OCI-LY7 (cell line): ENCODE measurements at regions not wholly inside any gene's neighbourhood (a gene's known extent, or its start where the extent isn't known, plus 50 kb on each side); places are given as distances from the start of the nearest gene placed in this dataset.

Experiments
- EZH2phosphoT487 ChIP-seq: fragments of 200-600 bp; sonication (generic); IDR thresholded peaks from 2 replicates; pipeline ENCODE4 v1.6.1; 2018; ENCODE audit warnings: low read depth, borderline replicate concordance, mild to moderate bottlenecking, mixed run types, antibody characterized with exemption, low read length, moderate library complexity, mixed read lengths
- TF ChIP-seq, protein P1 (sequence below): fragments of 200-600 bp; sonication (generic); conservative IDR thresholded peaks from 2 replicates; pipeline ENCODE4 v1.5.1; 2014; ENCODE audit warnings: mild to moderate bottlenecking, antibody characterized with exemption, low read length, moderate library complexity, mixed read lengths

DNA sequence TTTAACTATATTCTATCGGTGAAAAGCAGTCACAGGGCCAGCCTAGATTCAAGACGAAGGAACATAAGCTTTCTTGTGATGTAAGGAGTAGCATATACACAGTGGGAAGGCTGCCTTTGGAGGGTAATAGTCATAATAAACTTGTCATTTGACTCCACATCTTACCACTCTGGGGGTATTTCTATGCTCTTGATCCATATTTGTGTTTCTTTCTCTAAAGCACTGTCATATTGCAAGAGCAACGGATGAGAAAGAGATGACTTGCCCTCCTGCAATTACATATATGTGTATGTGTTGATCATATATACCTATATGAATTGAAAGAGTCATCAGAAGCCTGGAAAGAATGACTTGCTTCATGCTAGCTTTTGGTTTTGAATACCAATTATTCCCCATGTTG, 225.4 kb upstream of the HS3ST3A1 start:
- TF ChIP-seq, protein P1, sequence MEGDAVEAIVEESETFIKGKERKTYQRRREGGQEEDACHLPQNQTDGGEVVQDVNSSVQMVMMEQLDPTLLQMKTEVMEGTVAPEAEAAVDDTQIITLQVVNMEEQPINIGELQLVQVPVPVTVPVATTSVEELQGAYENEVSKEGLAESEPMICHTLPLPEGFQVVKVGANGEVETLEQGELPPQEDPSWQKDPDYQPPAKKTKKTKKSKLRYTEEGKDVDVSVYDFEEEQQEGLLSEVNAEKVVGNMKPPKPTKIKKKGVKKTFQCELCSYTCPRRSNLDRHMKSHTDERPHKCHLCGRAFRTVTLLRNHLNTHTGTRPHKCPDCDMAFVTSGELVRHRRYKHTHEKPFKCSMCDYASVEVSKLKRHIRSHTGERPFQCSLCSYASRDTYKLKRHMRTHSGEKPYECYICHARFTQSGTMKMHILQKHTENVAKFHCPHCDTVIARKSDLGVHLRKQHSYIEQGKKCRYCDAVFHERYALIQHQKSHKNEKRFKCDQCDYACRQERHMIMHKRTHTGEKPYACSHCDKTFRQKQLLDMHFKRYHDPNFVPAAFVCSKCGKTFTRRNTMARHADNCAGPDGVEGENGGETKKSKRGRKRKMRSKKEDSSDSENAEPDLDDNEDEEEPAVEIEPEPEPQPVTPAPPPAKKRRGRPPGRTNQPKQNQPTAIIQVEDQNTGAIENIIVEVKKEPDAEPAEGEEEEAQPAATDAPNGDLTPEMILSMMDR = no peak
- no peak for TF ChIP-seq EZH2phosphoT487
